ENCODE measurements at regions not wholly inside any gene's neighbourhood (a gene's known extent, or its start where the extent isn't known, plus 50 kb on each side); places are given as distances from the start of the nearest gene placed in this dataset.
"Not testable (repeated sequence)": the region's sequence is repeated elsewhere in the genome, so short reads cannot be mapped to it uniquely, and the experiment has no call there.

DNA sequence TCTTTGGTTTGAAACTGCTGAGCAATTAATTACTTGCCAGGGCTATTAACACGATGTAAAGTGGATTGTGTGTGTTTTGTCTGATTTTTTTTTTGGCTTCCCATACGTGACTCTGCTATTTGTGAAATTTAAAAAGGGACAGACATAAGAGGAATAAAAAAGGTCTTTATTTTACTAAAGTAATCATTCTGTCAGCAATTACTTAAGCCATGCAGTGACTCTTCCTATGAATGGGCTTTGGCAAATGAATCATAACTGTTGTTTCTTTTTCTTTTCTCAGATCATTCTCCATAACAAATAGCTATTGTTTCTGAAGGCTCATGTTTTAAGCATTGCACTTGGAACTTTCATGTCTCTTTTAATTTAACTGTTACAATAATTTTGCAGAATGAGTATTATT is 461.3 kb upstream of the RORB start:
- Histone ChIP-seq H3K36me3 (replicated peaks; ENCODE audit: control insufficient read depth, insufficient read depth, low read length) (no peaks in the 10 kb centered on the region), H3K27me3 (ENCODE audit: control insufficient read depth, insufficient read depth, low read length) (no peaks in the 10 kb centered on the region), H3K4me3 (ENCODE audit: insufficient read depth, low read depth, low read length) (no peak overlapping the region)
- DNase-seq = no peak

- DNase-seq = no peak
- no peak overlapping the region for H3K4me3 ChIP-seq (ENCODE audit: insufficient read depth, low read depth, low read length)
- no peaks in the 10 kb centered on the region for H3K27me3 ChIP-seq (ENCODE audit: control insufficient read depth, insufficient read depth, low read length)
- H3K36me3 ChIP-seq (replicated peaks; ENCODE audit: control insufficient read depth, insufficient read depth, low read length) = no peaks in the 10 kb centered on the region
These were observed 460.4 kb upstream of the RORB start for GRCh38 chr9:74036549-74037231.

GRCh38 chr9:74037274-74037673 is 459.9 kb upstream of the RORB start:
- Histone ChIP-seq H3K4me3 (ENCODE audit: insufficient read depth, low read depth, low read length) (no peak overlapping the region), H3K27me3 (ENCODE audit: control insufficient read depth, insufficient read depth, low read length) (no peaks in the 10 kb centered on the region), H3K36me3 (replicated peaks; ENCODE audit: control insufficient read depth, insufficient read depth, low read length) (no peaks in the 10 kb centered on the region)
- DNase-seq = no peak

- Histone ChIP-seq H3K4me3 (ENCODE audit: insufficient read depth, low read depth, low read length) (no peak overlapping the region), H3K36me3 (replicated peaks; ENCODE audit: control insufficient read depth, insufficient read depth, low read length) (no peaks in the 10 kb centered on the region), H3K27me3 (ENCODE audit: control insufficient read depth, insufficient read depth, low read length) (no peaks in the 10 kb centered on the region)
- no peak for DNase-seq
These were observed 455.5 kb upstream of the RORB start for GRCh38 chr9:74041588-74041987.

DNA sequence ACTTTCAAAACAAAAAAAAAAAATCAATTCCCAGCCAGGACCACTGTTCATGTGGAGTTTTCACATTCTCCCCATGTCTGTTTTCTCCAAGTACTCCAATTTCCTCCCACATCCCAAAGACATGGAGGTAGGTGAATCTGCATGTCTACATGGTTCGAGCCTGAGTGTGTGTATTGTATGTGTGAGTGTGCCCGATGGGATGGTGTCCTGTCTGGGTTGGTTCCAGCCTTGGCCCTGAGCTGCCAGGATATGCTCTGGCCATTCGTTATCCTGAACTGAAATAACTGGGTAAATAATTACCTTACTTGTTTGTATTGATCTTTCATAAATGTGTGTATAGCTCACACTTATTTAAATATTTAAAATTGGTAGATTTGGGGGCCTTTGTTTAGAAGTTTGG is 452.3 kb upstream of the RORB start:
- no peak for DNase-seq
- Histone ChIP-seq H3K36me3 (replicated peaks; ENCODE audit: control insufficient read depth, insufficient read depth, low read length) (no peaks in the 10 kb centered on the region), H3K27me3 (ENCODE audit: control insufficient read depth, insufficient read depth, low read length) (no peaks in the 10 kb centered on the region), H3K4me3 (ENCODE audit: insufficient read depth, low read depth, low read length) (no peak overlapping the region)

- H3K4me3 ChIP-seq (ENCODE audit: insufficient read depth, low read depth, low read length) = no peak overlapping the region
- H3K27me3 ChIP-seq (ENCODE audit: control insufficient read depth, insufficient read depth, low read length) = no peaks in the 10 kb centered on the region
- H3K36me3 ChIP-seq (replicated peaks; ENCODE audit: control insufficient read depth, insufficient read depth, low read length) = no peaks in the 10 kb centered on the region
- DNase-seq = no peak
These were observed 441.1 kb upstream of the RORB start for GRCh38 chr9:74056023-74056422.

- not testable (repeated sequence) for H3K4me3 ChIP-seq (ENCODE audit: insufficient read depth, low read depth, low read length); H3K36me3 ChIP-seq (replicated peaks; ENCODE audit: control insufficient read depth, insufficient read depth, low read length); DNase-seq; H3K27me3 ChIP-seq (ENCODE audit: control insufficient read depth, insufficient read depth, low read length)
These were observed 440.1 kb upstream of the RORB start for GRCh38 chr9:74057051-74057450.

DNA sequence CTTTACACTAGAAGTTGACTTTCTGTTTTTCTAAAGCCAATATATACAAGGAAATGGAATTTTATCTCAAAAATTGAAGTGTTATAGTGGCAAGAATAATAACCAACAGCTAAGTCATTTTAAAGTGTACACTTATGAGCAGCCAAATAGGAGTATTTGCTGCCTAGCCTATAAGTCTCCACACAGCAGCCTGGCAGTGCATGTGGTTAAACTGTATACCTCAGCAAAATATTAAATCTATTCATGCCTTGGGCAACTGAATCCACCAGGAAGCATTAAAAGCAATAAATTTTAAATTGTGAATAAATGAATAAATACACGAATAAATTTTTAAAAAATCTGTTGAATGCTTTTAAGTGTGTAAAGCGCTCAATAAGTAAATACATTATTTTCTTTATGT is 432.4 kb upstream of the RORB start:
- DNase-seq = no peak
- H3K36me3 ChIP-seq (replicated peaks; ENCODE audit: control insufficient read depth, insufficient read depth, low read length) = no peaks in the 10 kb centered on the region
- H3K27me3 ChIP-seq (ENCODE audit: control insufficient read depth, insufficient read depth, low read length) = no peaks in the 10 kb centered on the region
- no peak overlapping the region for H3K4me3 ChIP-seq (ENCODE audit: insufficient read depth, low read depth, low read length)

DNA sequence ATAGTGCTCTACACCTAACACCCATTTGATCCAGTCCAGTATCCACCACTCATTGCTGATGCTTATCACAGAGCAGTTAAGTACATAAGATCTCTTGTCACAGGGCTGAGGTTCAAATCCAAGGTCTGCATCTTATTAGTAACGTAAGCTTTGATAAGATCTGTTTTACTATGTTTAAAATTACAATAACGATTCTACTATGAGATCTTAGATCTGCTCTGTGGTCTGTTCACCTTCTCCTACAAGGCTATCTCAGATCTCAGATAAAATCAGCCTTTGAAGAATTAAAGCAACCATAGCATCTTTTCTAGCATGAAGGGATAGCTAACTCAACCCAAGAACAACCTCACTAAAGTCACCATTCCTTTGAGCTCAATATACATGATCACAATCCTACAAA is 431.0 kb upstream of the RORB start:
- Histone ChIP-seq H3K27me3 (ENCODE audit: control insufficient read depth, insufficient read depth, low read length) (no peaks in the 10 kb centered on the region), H3K4me3 (ENCODE audit: insufficient read depth, low read depth, low read length) (no peak overlapping the region), H3K36me3 (replicated peaks; ENCODE audit: control insufficient read depth, insufficient read depth, low read length) (no peaks in the 10 kb centered on the region)
- DNase-seq = no peak

DNA sequence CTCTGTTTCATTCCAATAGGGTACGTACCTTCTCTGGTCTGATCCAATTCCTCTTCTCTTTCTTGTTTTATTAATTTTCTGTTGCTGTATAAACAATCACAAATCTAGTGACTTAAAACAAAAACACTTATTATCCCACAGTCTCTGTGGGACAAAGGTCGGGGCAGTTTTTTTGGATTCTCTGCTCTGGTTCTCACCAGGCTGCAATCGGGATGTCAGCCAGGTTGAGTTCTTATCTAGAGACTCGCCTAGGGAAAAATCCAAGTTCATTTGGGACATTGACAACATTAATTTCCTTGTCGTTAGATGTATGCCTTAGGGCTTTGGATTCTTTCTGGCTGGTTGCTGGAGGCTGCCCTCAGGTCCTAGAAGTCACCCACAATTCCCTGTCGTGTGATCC is 430.5 kb upstream of the RORB start:
- Histone ChIP-seq H3K27me3 (ENCODE audit: control insufficient read depth, insufficient read depth, low read length) (no peaks in the 10 kb centered on the region), H3K4me3 (ENCODE audit: insufficient read depth, low read depth, low read length) (no peak overlapping the region), H3K36me3 (replicated peaks; ENCODE audit: control insufficient read depth, insufficient read depth, low read length) (no peaks in the 10 kb centered on the region)
- no peak for DNase-seq

GRCh38 chr9:74071502-74071901 is 425.6 kb upstream of the RORB start:
- no peak overlapping the region for H3K4me3 ChIP-seq (ENCODE audit: insufficient read depth, low read depth, low read length)
- peaks cover 1% of the 10 kb centered on the region; the same call in 1 of the 2 replicates for H3K36me3 ChIP-seq (replicated peaks; ENCODE audit: control insufficient read depth, insufficient read depth, low read length)
- no peaks in the 10 kb centered on the region for H3K27me3 ChIP-seq (ENCODE audit: control insufficient read depth, insufficient read depth, low read length)
- no peak for DNase-seq

- peaks cover 3% of the 10 kb centered on the region; the same call in 1 of the 2 replicates for H3K36me3 ChIP-seq (replicated peaks; ENCODE audit: control insufficient read depth, insufficient read depth, low read length)
- no peak for DNase-seq
- no peak overlapping the region for H3K4me3 ChIP-seq (ENCODE audit: insufficient read depth, low read depth, low read length)
- H3K27me3 ChIP-seq (ENCODE audit: control insufficient read depth, insufficient read depth, low read length) = no peaks in the 10 kb centered on the region
These were observed 423.2 kb upstream of the RORB start for GRCh38 chr9:74073897-74074296.

GRCh38 chr9:74078647-74079046 is 418.5 kb upstream of the RORB start:
- H3K36me3 ChIP-seq (replicated peaks; ENCODE audit: control insufficient read depth, insufficient read depth, low read length) = 0 out of 2 replicates have a peak, but pooled peaks cover 1% of the 10 kb centered on the region
- DNase-seq = no peak
- H3K4me3 ChIP-seq (ENCODE audit: insufficient read depth, low read depth, low read length) = no peak overlapping the region
- no peaks in the 10 kb centered on the region for H3K27me3 ChIP-seq (ENCODE audit: control insufficient read depth, insufficient read depth, low read length)

GRCh38 chr9:74080652-74081051 is 416.5 kb upstream of the RORB start:
- not testable (repeated sequence) for H3K36me3 ChIP-seq (replicated peaks; ENCODE audit: control insufficient read depth, insufficient read depth, low read length); H3K27me3 ChIP-seq (ENCODE audit: control insufficient read depth, insufficient read depth, low read length); H3K4me3 ChIP-seq (ENCODE audit: insufficient read depth, low read depth, low read length); DNase-seq

GRCh38 chr9:74083681-74084433 is 413.3 kb upstream of the RORB start:
- Histone ChIP-seq H3K27me3 (ENCODE audit: control insufficient read depth, insufficient read depth, low read length) (no peaks in the 10 kb centered on the region), H3K36me3 (replicated peaks; ENCODE audit: control insufficient read depth, insufficient read depth, low read length) (peaks cover 3% of the 10 kb centered on the region), H3K4me3 (ENCODE audit: insufficient read depth, low read depth, low read length) (no peak overlapping the region)
- DNase-seq = no peak

Measured in H7 (cell line).